ENCODE measurements at regions not wholly inside any gene's neighbourhood (a gene's known extent, or its start where the extent isn't known, plus 50 kb on each side); places are given as distances from the start of the nearest gene placed in this dataset.

DNA sequence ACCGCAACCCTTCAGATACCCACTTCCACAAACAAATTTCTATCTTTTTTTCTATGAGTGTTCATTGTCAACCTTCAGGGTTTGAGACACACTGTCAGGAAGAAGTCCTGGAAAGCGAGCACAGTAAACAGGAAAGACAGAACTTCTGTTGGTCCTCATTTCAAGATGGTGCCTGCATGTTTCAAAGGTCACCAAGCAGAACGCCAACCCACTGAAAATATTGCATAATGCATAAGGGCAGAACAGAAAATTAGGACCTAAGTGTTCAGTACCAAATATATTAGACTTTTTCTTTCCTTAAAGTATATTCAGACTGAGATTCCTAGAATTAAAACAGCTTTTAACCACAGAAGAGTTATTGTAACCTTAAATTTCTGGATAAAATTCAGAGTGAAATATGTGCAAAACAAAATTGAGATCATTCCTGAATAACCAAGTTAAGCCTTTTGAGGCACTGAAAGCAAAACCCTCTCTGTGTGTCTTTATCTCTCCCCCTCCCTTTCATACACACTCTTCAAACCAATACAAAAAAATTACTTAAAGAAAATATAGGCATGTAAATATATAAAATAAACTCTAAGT, 387.8 kb upstream of the THBS1 start:
- Histone ChIP-seq H3K27me3 (no peaks in the 10 kb centered on the region), H3K4me3 (no peak overlapping the region), H3K27ac (no peak overlapping the region), H3K9me3 (no peaks in the 10 kb centered on the region), H3K4me1 (no peaks in the 10 kb centered on the region), H3K36me3 (no peaks in the 10 kb centered on the region)
- TF ChIP-seq, protein P1, sequence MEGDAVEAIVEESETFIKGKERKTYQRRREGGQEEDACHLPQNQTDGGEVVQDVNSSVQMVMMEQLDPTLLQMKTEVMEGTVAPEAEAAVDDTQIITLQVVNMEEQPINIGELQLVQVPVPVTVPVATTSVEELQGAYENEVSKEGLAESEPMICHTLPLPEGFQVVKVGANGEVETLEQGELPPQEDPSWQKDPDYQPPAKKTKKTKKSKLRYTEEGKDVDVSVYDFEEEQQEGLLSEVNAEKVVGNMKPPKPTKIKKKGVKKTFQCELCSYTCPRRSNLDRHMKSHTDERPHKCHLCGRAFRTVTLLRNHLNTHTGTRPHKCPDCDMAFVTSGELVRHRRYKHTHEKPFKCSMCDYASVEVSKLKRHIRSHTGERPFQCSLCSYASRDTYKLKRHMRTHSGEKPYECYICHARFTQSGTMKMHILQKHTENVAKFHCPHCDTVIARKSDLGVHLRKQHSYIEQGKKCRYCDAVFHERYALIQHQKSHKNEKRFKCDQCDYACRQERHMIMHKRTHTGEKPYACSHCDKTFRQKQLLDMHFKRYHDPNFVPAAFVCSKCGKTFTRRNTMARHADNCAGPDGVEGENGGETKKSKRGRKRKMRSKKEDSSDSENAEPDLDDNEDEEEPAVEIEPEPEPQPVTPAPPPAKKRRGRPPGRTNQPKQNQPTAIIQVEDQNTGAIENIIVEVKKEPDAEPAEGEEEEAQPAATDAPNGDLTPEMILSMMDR (IDR thresholded peaks at IDR 0.05) = no peak
- no peak for TF ChIP-seq POLR2A (IDR thresholded peaks at IDR 0.05)
- no peak for TF ChIP-seq EP300 (IDR thresholded peaks at IDR 0.05; ENCODE audit: low read depth)
- no peak for TF ChIP-seq POLR2AphosphoS5 (IDR thresholded peaks at IDR 0.05)
- no peak for DNase-seq
- intact Hi-C loops (cut with DNase I; ENCODE audit: low total_unique reads) = no loop called here
- in situ Hi-C loops (cut with MboI; ENCODE audit: low pct_ligation_motif_present in 1 of 4, low pct_unique_long_range_greater_than_20kb in 1 of 4, low sequenced_read_pairs in 3 of 4) = no loop called here
- 88 to 91% methylated on average over 2 to 3 of the region's 3 CpGs for WGBS, 2 donors (ENCODE audit: low coverage in 1 of 2)

DNA sequence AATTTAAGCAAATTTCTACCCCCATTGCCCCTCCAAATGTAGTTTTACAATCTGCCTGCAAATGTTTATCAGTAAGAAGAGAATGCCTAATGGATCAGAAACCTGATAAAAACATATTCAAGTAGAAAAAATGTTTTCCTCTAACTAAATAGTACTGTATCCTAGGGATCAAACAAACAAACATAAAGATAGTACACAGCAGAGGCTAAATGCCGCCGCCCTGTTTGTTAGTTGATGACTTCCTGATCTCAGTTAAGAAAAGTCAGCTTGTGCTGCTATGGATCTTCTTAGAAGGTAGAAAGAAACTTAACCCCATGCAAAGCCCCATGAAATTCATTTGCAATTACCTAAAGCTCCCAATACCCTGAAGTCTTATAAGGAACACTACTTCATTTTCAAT, 387.3 kb upstream of the THBS1 start:
- intact Hi-C loops (cut with DNase I; ENCODE audit: low total_unique reads) = no loop called here
- DNase-seq = no peak
- H3K9me3 ChIP-seq = no peaks in the 10 kb centered on the region
- no peak overlapping the region for H3K4me3 ChIP-seq
- no peaks in the 10 kb centered on the region for H3K4me1 ChIP-seq
- H3K27me3 ChIP-seq = no peaks in the 10 kb centered on the region
- H3K36me3 ChIP-seq = no peaks in the 10 kb centered on the region
- no peak overlapping the region for H3K27ac ChIP-seq
- in situ Hi-C loops (cut with MboI; ENCODE audit: low pct_ligation_motif_present in 1 of 4, low pct_unique_long_range_greater_than_20kb in 1 of 4, low sequenced_read_pairs in 3 of 4) = no loop called here
- WGBS, 2 donors (ENCODE audit: low coverage in 1 of 2) = 86 to 92% methylated on average over 2 of the region's 2 CpGs
- TF ChIP-seq POLR2A (IDR thresholded peaks at IDR 0.05) = no peak
- no peak for TF ChIP-seq EP300 (IDR thresholded peaks at IDR 0.05; ENCODE audit: low read depth)
- no peak for TF ChIP-seq POLR2AphosphoS5 (IDR thresholded peaks at IDR 0.05)
- TF ChIP-seq, protein P1 (IDR thresholded peaks at IDR 0.05) = no peak

DNA sequence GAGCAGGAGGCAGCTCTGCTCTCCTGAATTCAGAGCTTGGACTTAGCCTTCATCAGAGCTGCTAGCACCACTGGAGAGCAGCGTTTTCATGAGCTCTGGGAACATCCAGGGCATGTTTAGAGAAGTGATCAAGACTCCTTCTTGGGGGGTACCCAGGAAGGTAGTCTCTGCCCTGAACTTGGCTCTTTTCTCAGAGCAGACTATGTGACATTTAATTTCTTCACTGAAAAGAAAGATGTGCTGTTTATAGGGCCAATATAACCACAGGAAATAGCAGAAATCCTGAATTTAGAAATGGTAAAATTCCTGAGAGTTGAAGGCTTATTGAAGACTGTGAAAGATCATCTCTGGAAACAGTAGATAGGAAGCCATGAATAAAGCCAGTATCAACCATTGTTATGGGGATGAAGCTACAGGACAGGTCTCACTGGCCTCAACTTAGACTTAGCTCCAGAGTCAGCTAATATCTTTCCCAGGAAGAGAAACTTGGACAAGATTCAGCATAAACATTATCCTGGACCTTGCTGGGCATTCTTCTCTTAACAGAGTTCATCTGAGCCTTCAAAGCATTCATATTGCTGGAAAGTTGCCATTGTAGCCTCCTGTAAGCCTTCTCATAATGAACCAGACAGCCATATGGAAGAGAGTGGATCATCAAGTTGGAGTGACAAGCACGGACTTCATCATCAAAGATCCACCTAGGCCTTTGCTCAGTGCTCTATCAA, 386.6 kb upstream of the THBS1 start:
- intact Hi-C loops (cut with DNase I; ENCODE audit: low total_unique reads) = no loop called here
- Histone ChIP-seq H3K27me3 (no peaks in the 10 kb centered on the region), H3K9me3 (no peaks in the 10 kb centered on the region), H3K4me1 (peaks cover 0 to under 1% (median 0%) of the 10 kb centered on the region in 4 donors), H3K4me3 (no peak overlapping the region), H3K36me3 (no peaks in the 10 kb centered on the region), H3K27ac (no peak overlapping the region)
- in situ Hi-C loops (cut with MboI; ENCODE audit: low pct_ligation_motif_present in 1 of 4, low pct_unique_long_range_greater_than_20kb in 1 of 4, low sequenced_read_pairs in 3 of 4) = no loop called here
- DNase-seq = no peak
- 93% methylated on average over 2 of the region's 2 CpGs; no CpG with 5 or more reads in 1 of the 2 donors for WGBS, 2 donors (ENCODE audit: low coverage in 1 of 2)
- TF ChIP-seq, protein P1 (IDR thresholded peaks at IDR 0.05) = no peak
- no peak for TF ChIP-seq POLR2AphosphoS5 (IDR thresholded peaks at IDR 0.05)
- no peak for TF ChIP-seq POLR2A (IDR thresholded peaks at IDR 0.05)
- no peak for TF ChIP-seq EP300 (IDR thresholded peaks at IDR 0.05; ENCODE audit: low read depth)

DNA sequence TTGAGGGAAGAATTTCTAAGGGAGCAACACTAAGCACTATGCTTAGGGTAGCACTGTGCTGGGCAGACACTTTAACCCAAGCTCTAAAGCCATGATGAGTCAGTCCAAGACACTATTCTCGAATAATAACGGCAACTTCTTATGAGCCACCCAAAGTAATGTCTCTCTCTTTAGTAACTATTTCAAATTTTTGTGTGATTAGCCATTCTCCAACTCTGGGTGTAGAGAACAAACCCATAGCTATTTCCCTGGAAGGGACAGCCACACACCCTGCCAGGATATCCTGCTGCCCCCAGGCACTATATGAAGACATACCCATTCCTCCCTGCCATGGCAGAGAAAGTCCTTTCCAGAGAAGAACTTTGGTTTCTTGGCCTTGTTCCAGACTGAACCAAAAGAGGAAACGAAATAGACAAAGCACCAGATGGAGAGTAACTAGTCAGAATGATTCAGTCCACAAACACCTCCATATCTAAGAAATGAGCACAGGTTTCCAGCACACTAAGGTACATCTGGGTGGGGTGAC, 384.9 kb upstream of the THBS1 start:
- no peak overlapping the region for H3K27ac ChIP-seq
- no peaks in the 10 kb centered on the region for H3K27me3 ChIP-seq
- TF ChIP-seq, protein P1 (IDR thresholded peaks at IDR 0.05) = no peak
- TF ChIP-seq POLR2AphosphoS5 (IDR thresholded peaks at IDR 0.05) = no peak
- TF ChIP-seq POLR2A (IDR thresholded peaks at IDR 0.05) = no peak
- no peak for TF ChIP-seq EP300 (IDR thresholded peaks at IDR 0.05; ENCODE audit: low read depth)
- no peak overlapping the region for H3K4me3 ChIP-seq
- in situ Hi-C loops (cut with MboI; ENCODE audit: low pct_ligation_motif_present in 1 of 4, low pct_unique_long_range_greater_than_20kb in 1 of 4, low sequenced_read_pairs in 3 of 4) (no loop called here), intact Hi-C loops (cut with DNase I; ENCODE audit: low total_unique reads) (no loop called here)
- H3K36me3 ChIP-seq = no peaks in the 10 kb centered on the region
- WGBS, 2 donors (ENCODE audit: low coverage in 1 of 2) = 47% methylated on average over 3 of the region's 3 CpGs; no CpG with 5 or more reads in 1 of the 2 donors
- no peak for DNase-seq
- H3K9me3 ChIP-seq = no peaks in the 10 kb centered on the region
- H3K4me1 ChIP-seq = peaks cover 0 to 3% (median 0%) of the 10 kb centered on the region in 4 donors

Measured in transverse colon (tissue), 4 donors.